Panc1 (cell line): ENCODE measurements at regions not wholly inside any gene's neighbourhood (a gene's known extent, or its start where the extent isn't known, plus 50 kb on each side); places are given as distances from the start of the nearest gene placed in this dataset.

Source experiments
- ATAC-seq: fragments of 200-7000 bp; cut with Tn5 transposase; 2 replicates; pipeline ENCODE4 v1.9.1; 2020; ENCODE audit warnings: mild to moderate bottlenecking, moderate library complexity
- BruUV-seq: library from RNA; stranded (reverse); fragments of 400-500 nt; replicated peaks from 2 replicates; lab custom pipeline; 2021; lab: Mats Ljungman, UMichigan
- CTCF ChIA-PET: fragments of 300-600 bp; sonication (Branson Sonifier 250); formaldehyde crosslinking; loops from one replicate; lab custom pipeline; 2022; ENCODE audit warnings: antibody characterized with exemption; lab: Charles Lee
- POLR2A ChIA-PET: fragments of 300-600 bp; sonication (Branson Sonifier 250); formaldehyde crosslinking; loops from one replicate; lab custom pipeline; 2022; ENCODE audit warnings: antibody characterized with exemption; lab: Charles Lee
- DNase-seq: peaks from one replicate; pipeline ENCODE4 v3.0.0-alpha.2; 2010; ENCODE audit warnings: low read depth, low spot score
- H3K27ac ChIP-seq: 2 replicates; pipeline ENCODE4 v1.5.1; 2011; ENCODE audit warnings: mild to moderate bottlenecking, low read length, inconsistent platforms
- H3K27me3 ChIP-seq: fragments of 200-500 bp; sonication (Bioruptor generic); 2 replicates; pipeline ENCODE4 v1.6.0; 2014; ENCODE audit warnings: low read length, inconsistent platforms; ENCODE audit not compliant: control insufficient read depth, insufficient read depth
- H3K36me3 ChIP-seq: fragments of 200-500 bp; sonication (Bioruptor generic); 2 replicates; pipeline ENCODE4 v1.5.1; 2014; ENCODE audit warnings: inconsistent platforms, mild to moderate bottlenecking, low read length, moderate library complexity; ENCODE audit not compliant: control insufficient read depth, insufficient read depth
- H3K4me1 ChIP-seq: 2 replicates; pipeline ENCODE4 v1.5.1; 2011; ENCODE audit warnings: inconsistent platforms, mild to moderate bottlenecking, low read length, moderate library complexity; ENCODE audit not compliant: control insufficient read depth, insufficient read depth
- H3K4me3 ChIP-seq, 2 experiments: 2 replicates each; pipeline ENCODE4 v1.5.1; 2011 to 2012; ENCODE audit warnings: low read depth in 2 of 2, low read length in 2 of 2, mild to moderate bottlenecking in 2 of 2, inconsistent platforms in 1 of 2, moderate library complexity in 1 of 2
- H3K9me3 ChIP-seq: fragments of 200-500 bp; sonication (Bioruptor generic); 2 replicates; pipeline ENCODE4 v1.5.1; 2014; ENCODE audit warnings: low read depth, mild to moderate bottlenecking, inconsistent platforms, low read length, moderate library complexity; ENCODE audit not compliant: control insufficient read depth, insufficient read depth
- CTCF ChIP-seq: fragments of 450-650 bp; IDR thresholded peaks from 2 replicates; pipeline ENCODE4 v1.5.1; 2017; ENCODE audit warnings: mild to moderate bottlenecking
- POLR2AphosphoS5 ChIP-seq: IDR thresholded peaks from 2 replicates; pipeline ENCODE4 v1.6.1; 2012; ENCODE audit warnings: mild to moderate bottlenecking, low read depth, low read length, moderate library complexity
- REST ChIP-seq, 2 experiments: IDR thresholded peaks; 2 replicates each; pipeline ENCODE4 v1.6.1; 2011 to 2012; ENCODE audit warnings: low read depth in 2 of 2, control low read depth in 1 of 2, low read length in 1 of 2, mild to moderate bottlenecking in 1 of 2, moderate library complexity in 1 of 2; ENCODE audit not compliant: insufficient read depth in 1 of 2
- SIN3A ChIP-seq: IDR thresholded peaks from 2 replicates; pipeline ENCODE4 v1.6.1; 2012; ENCODE audit warnings: low read depth, mild to moderate bottlenecking, low read length, moderate library complexity, borderline replicate concordance; ENCODE audit not compliant: insufficient read depth
- TCF7L2 ChIP-seq: IDR thresholded peaks from 2 replicates; pipeline ENCODE4 v1.6.1; 2011; ENCODE audit warnings: mild to moderate bottlenecking, low read depth, low read length, inconsistent platforms
- in situ Hi-C: cut with HindIII; loops from 2 replicates; pipeline ENCODE4 v1.10.0; 2016; ENCODE audit warnings: low sequenced_read_pairs, low pct_unique_long_range_greater_than_20kb
- intact Hi-C: fragments of 100-400 bp; cut with micrococcal nuclease; formaldehyde crosslinking; loops from one replicate; pipeline ENCODE4 v1.10.0; 2022; ENCODE audit not compliant: unreplicated experiment

DNA sequence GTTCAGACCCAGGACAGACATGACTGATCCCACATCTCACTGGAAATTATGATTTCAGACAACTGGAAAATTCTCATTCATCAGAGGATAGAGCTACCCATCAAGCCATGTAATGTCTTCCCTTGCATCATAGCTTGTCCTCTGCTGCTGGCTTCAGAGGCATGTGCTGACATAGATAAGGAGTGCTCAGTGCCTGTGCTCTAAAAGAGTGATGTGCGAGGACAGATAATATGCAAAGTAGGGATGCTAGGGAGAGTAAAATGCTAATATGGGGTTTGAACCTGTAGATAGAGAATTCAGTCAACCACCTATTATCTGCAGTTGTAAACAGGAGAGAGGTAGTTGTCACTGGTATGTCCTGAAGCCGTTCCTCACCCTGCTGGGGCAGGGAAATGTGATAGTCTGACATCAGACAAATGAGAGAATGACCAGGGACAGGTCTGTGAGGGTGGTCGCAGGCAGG is 349.7 kb upstream of the CCL2 start:
- DNase-seq (no peak), ATAC-seq (no peak)
- no peaks in the 10 kb centered on the region for H3K4me1 ChIP-seq
- H3K36me3 ChIP-seq = no peaks in the 10 kb centered on the region
- BruUV-seq = no TSS peak
- no peak overlapping the region for H3K27ac ChIP-seq
- intact Hi-C loops (no loop called here), in situ Hi-C loops (no loop called here)
- ChIA-PET POLR2A (no interaction called here), CTCF (no interaction called here)
- no peaks in the 10 kb centered on the region for H3K9me3 ChIP-seq
- H3K27me3 ChIP-seq = no peaks in the 10 kb centered on the region; the same call in 1 of the 2 replicates
- no peak for TF ChIP-seq CTCF
- H3K4me3 ChIP-seq = no peak overlapping the region

DNA sequence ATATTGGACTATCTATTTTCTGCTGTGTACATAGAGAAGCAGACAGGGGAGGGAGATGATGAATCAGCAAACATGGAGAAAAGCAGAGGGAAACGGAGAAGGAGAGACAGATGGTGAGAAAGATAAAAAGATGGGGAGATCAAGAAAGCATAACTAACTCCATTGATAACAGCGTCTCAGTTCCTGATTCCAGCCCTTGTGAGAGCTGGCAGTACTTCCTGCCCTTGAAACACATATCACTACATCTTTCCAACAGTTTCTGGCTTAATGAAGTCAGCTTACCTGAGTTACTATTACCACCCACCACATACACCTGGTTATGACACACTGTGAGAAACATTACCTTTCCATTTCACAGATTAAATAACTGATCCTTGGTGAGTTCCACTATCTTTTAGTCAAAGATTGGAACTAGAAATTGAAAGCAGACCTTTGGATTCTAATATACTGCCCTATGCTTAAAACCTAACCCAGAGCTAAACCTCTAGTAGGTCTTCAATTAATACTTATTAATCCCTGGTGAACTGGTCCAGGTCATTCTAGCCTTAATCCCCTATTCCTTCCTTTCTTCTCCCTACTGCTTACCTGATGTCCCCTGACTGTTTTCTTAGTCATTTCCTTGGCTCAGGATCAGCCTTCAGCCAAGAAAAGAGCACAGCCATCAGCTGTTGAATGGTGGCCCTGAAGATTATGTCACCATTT is 346.6 kb upstream of the CCL2 start:
- H3K9me3 ChIP-seq = no peaks in the 10 kb centered on the region
- no peak overlapping the region for H3K27ac ChIP-seq
- POLR2A ChIA-PET = no interaction called here
- CTCF ChIA-PET = no interaction called here
- intact Hi-C loops = no loop called here
- DNase-seq (no peak), ATAC-seq (no peak)
- H3K36me3 ChIP-seq = no peaks in the 10 kb centered on the region
- BruUV-seq = no TSS peak
- no peaks in the 10 kb centered on the region for H3K4me1 ChIP-seq
- in situ Hi-C loops = no loop called here
- no peak for TF ChIP-seq SIN3A
- TF ChIP-seq POLR2AphosphoS5 = no peak
- TF ChIP-seq CTCF = no peak
- TF ChIP-seq REST (IDR thresholded peaks at IDR 0.05; ENCODE audit: insufficient read depth in 1 of 2, low read depth in 2 of 2, low read length in 1 of 2) = no peak
- no peak for TF ChIP-seq TCF7L2
- H3K27me3 ChIP-seq = peaks cover 2% of the 10 kb centered on the region
- H3K4me3 ChIP-seq = no peak overlapping the region
